H9 (cell line): ENCODE measurements at regions not wholly inside any gene's neighbourhood (a gene's known extent, or its start where the extent isn't known, plus 50 kb on each side); places are given as distances from the start of the nearest gene placed in this dataset.

Experiments used
- DNase-seq: peaks from one replicate; pipeline ENCODE4 v3.0.0-alpha.2; 2017
- H2AFZ ChIP-seq: one replicate; pipeline ENCODE4 v1.6.1; 2013; ENCODE audit warnings: mild to moderate bottlenecking, low read length, control low read depth, moderate library complexity
- H2AK5ac ChIP-seq: 2 replicates; pipeline ENCODE4 v1.6.1; 2013; ENCODE audit warnings: low read length, control low read depth, mixed read lengths; ENCODE audit not compliant: insufficient read length
- H2BK120ac ChIP-seq: one replicate; pipeline ENCODE4 v1.6.1; 2013; ENCODE audit warnings: low read depth, mild to moderate bottlenecking, low read length, control low read depth, inconsistent platforms; ENCODE audit not compliant: poor library complexity, severe bottlenecking
- H2BK12ac ChIP-seq: 2 replicates; pipeline ENCODE4 v1.6.1; 2013; ENCODE audit warnings: low read length, control low read depth, mixed read lengths, low read depth; ENCODE audit not compliant: insufficient read length
- H2BK15ac ChIP-seq: 2 replicates; pipeline ENCODE4 v1.6.1; 2013; ENCODE audit warnings: low read depth, low read length, control low read depth
- H2BK20ac ChIP-seq: one replicate; pipeline ENCODE4 v1.6.1; 2013; ENCODE audit warnings: low read depth, mild to moderate bottlenecking, low read length, control low read depth, inconsistent platforms; ENCODE audit not compliant: poor library complexity, severe bottlenecking
- H2BK5ac ChIP-seq: 2 replicates; pipeline ENCODE4 v1.6.1; 2013; ENCODE audit warnings: low read length, control low read depth, mixed read lengths; ENCODE audit not compliant: insufficient read length
- H3K14ac ChIP-seq: 2 replicates; pipeline ENCODE4 v1.6.1; 2013; ENCODE audit warnings: low read length, control low read depth; ENCODE audit not compliant: insufficient read depth
- H3K18ac ChIP-seq: 2 replicates; pipeline ENCODE4 v1.6.1; 2013; ENCODE audit warnings: low read depth, mild to moderate bottlenecking, mixed read lengths, low read length, control low read depth; ENCODE audit not compliant: insufficient read length
- H3K23ac ChIP-seq: 2 replicates; pipeline ENCODE4 v1.6.1; 2013; ENCODE audit warnings: low read length, control low read depth, mixed read lengths, low read depth; ENCODE audit not compliant: insufficient read length
- H3K23me2 ChIP-seq: 2 replicates; pipeline ENCODE4 v1.6.1; 2013; ENCODE audit warnings: low read depth, mild to moderate bottlenecking, mixed read lengths, low read length, control low read depth; ENCODE audit not compliant: insufficient read length, poor library complexity, severe bottlenecking
- H3K27ac ChIP-seq: 2 replicates; pipeline ENCODE4 v1.5.1; 2013; ENCODE audit warnings: low read length, control low read depth, mixed read lengths, low read depth; ENCODE audit not compliant: insufficient read length
- H3K27me3 ChIP-seq: 2 replicates; pipeline ENCODE4 v1.6.1; 2013; ENCODE audit warnings: low read length, control low read depth, inconsistent platforms; ENCODE audit not compliant: insufficient read depth
- H3K4ac ChIP-seq: 2 replicates; pipeline ENCODE4 v1.6.1; 2013; ENCODE audit warnings: low read depth, mild to moderate bottlenecking, control low read depth, inconsistent platforms, low read length, moderate library complexity
- H3K4me1 ChIP-seq: 2 replicates; pipeline ENCODE4 v1.6.1; 2013; ENCODE audit warnings: low read length, control low read depth, inconsistent platforms; ENCODE audit not compliant: insufficient read depth
- H3K4me2 ChIP-seq: 2 replicates; pipeline ENCODE4 v1.6.1; 2013; ENCODE audit warnings: low read length, control low read depth, mixed read lengths; ENCODE audit not compliant: insufficient read length, insufficient read depth
- H3K56ac ChIP-seq: 2 replicates; pipeline ENCODE4 v1.6.1; 2013; ENCODE audit warnings: low read depth, mild to moderate bottlenecking, mixed read lengths, low read length, control low read depth; ENCODE audit not compliant: insufficient read length
- H3K79me1 ChIP-seq: 2 replicates; pipeline ENCODE4 v1.6.1; 2013; ENCODE audit warnings: low read depth, mild to moderate bottlenecking, moderate library complexity, low read length, control low read depth, inconsistent platforms; ENCODE audit not compliant: insufficient read depth, poor library complexity, severe bottlenecking
- H3K79me2 ChIP-seq: 2 replicates; pipeline ENCODE4 v1.6.1; 2013; ENCODE audit warnings: low read length, control low read depth, inconsistent platforms; ENCODE audit not compliant: insufficient read depth
- H3K9ac ChIP-seq: 2 replicates; pipeline ENCODE4 v1.6.1; 2013; ENCODE audit warnings: low read length, control low read depth, mixed read lengths; ENCODE audit not compliant: insufficient read length; ENCODE audit errors: extremely low read depth
- H3K9me3 ChIP-seq: one replicate; pipeline ENCODE4 v1.6.1; 2013; ENCODE audit warnings: low read depth, low read length, inconsistent platforms; ENCODE audit not compliant: control insufficient read depth
- H3T11ph ChIP-seq: one replicate; pipeline ENCODE4 v1.6.1; 2013; ENCODE audit warnings: mild to moderate bottlenecking, low read length, control low read depth, inconsistent platforms
- H4K20me1 ChIP-seq: one replicate; pipeline ENCODE4 v1.6.1; 2013; ENCODE audit not compliant: control insufficient read depth, insufficient read length, insufficient read depth
- H4K5ac ChIP-seq: 2 replicates; pipeline ENCODE4 v1.6.1; 2013; ENCODE audit warnings: low read depth, mild to moderate bottlenecking, mixed read lengths, low read length, control low read depth; ENCODE audit not compliant: insufficient read length
- H4K8ac ChIP-seq: replicated peaks from 2 replicates; pipeline ENCODE4 v1.6.1; 2013; ENCODE audit warnings: low read length, control low read depth, mixed read lengths, low read depth; ENCODE audit not compliant: insufficient read length
- H4K91ac ChIP-seq: 2 replicates; pipeline ENCODE4 v1.6.1; 2013; ENCODE audit warnings: low read depth, mild to moderate bottlenecking, moderate library complexity, mixed read lengths, low read length, control low read depth; ENCODE audit not compliant: insufficient read length
- H3K27ac Mint-ChIP-seq, 3 experiments: 2 replicates in 2 of 3; 3 replicates in 1 of 3; pipeline ENCODE4 v1.8.0; 2020 to 2021; ENCODE audit warnings: mixed read lengths in 3 of 3, mild to moderate bottlenecking in 1 of 3, moderate library complexity in 1 of 3
- H3K27me3 Mint-ChIP-seq: 2 replicates; pipeline ENCODE4 v1.8.0; 2021; ENCODE audit warnings: low read depth, mild to moderate bottlenecking, moderate library complexity, mixed read lengths
- H3K36me3 Mint-ChIP-seq, 3 experiments: 2 replicates in 2 of 3; 3 replicates in 1 of 3; pipeline ENCODE4 v1.8.0; 2020 to 2021; ENCODE audit warnings: low read depth in 3 of 3, mixed read lengths in 3 of 3; ENCODE audit not compliant: insufficient read depth in 1 of 3
- H3K4me1 Mint-ChIP-seq, 2 experiments: 2 replicates each; pipeline ENCODE4 v1.8.0; 2020; ENCODE audit warnings: mixed read lengths in 2 of 2
- H3K4me3 Mint-ChIP-seq, 2 experiments: 2 replicates in 1 of 2; 3 replicates in 1 of 2; pipeline ENCODE4 v1.8.0; 2020 to 2021; ENCODE audit warnings: mild to moderate bottlenecking in 2 of 2, mixed read lengths in 2 of 2, moderate library complexity in 1 of 2
- H3K9me3 Mint-ChIP-seq, 2 experiments: 2 replicates in 1 of 2; 3 replicates in 1 of 2; pipeline ENCODE4 v1.8.0; 2020; ENCODE audit warnings: mild to moderate bottlenecking in 2 of 2, mixed read lengths in 2 of 2, moderate library complexity in 1 of 2
- CTCF ChIP-seq: fragments of 200-600 bp; sonication (generic); conservative IDR thresholded peaks from 3 replicates; pipeline ENCODE4 v1.8.0; 2021; ENCODE audit warnings: antibody characterized with exemption, mild to moderate bottlenecking
- WGBS: extraction: QIAGEN DNeasy Blood & Tissue Kit; methylation state at CpG from one replicate; pipeline ENCODE4 v1.1.7; 2013; ENCODE audit warnings: missing lambda C conversion rate, low lambda C conversion rate, mixed read lengths; ENCODE audit not compliant: insufficient read length; ENCODE audit errors: extremely low coverage; 5-methylcytosine and 5-hydroxymethylcytosine counted together

GRCh38 chr2:126344493-126344892, 311.5 kb upstream of the GYPC start:
- Mint-ChIP-seq H3K27ac (no peak overlapping the region), H3K36me3 (no peaks in the 10 kb centered on the region), H3K4me3 (no peak overlapping the region), H3K4me1 (no peaks in the 10 kb centered on the region), H3K27me3 (no peaks in the 10 kb centered on the region), H3K9me3 (no peaks in the 10 kb centered on the region)
- H2BK5ac ChIP-seq = no peak overlapping the region
- no peaks in the 10 kb centered on the region for H3K79me1 ChIP-seq
- H3K4me1 ChIP-seq = no peaks in the 10 kb centered on the region
- no peak overlapping the region for H3K56ac ChIP-seq
- H3K18ac ChIP-seq = no peak overlapping the region
- no peak for TF ChIP-seq CTCF
- no peak overlapping the region for H3T11ph ChIP-seq
- H2BK12ac ChIP-seq = no peak overlapping the region
- no peaks in the 10 kb centered on the region for H3K9me3 ChIP-seq
- no peak overlapping the region for H3K27ac ChIP-seq
- H4K91ac ChIP-seq = no peak overlapping the region
- no peak overlapping the region for H3K4me2 ChIP-seq
- no peak overlapping the region for H3K9ac ChIP-seq
- DNase-seq = no peak
- no peaks in the 10 kb centered on the region for H3K27me3 ChIP-seq
- H4K8ac ChIP-seq = no peak overlapping the region
- H3K23ac ChIP-seq = no peak overlapping the region
- H3K23me2 ChIP-seq = no peaks in the 10 kb centered on the region
- H3K14ac ChIP-seq = no peak overlapping the region
- H3K4ac ChIP-seq = no peak overlapping the region
- H2BK120ac ChIP-seq = no peak overlapping the region
- H2AK5ac ChIP-seq = no peak overlapping the region
- H2AFZ ChIP-seq = no peak overlapping the region
- no peak overlapping the region for H4K5ac ChIP-seq
- no peak overlapping the region for H2BK15ac ChIP-seq
- H3K79me2 ChIP-seq = no peaks in the 10 kb centered on the region
- H4K20me1 ChIP-seq = no peaks in the 10 kb centered on the region
- H2BK20ac ChIP-seq = no peak overlapping the region
- no CpG with 5 or more reads among the region's 2 CpGs for WGBS
